Keratinocyte (primary cell): ENCODE measurements at regions not wholly inside any gene's neighbourhood (a gene's known extent, or its start where the extent isn't known, plus 50 kb on each side); places are given as distances from the start of the nearest gene placed in this dataset.

Source experiments
- DNase-seq: peaks from one replicate; pipeline ENCODE4 v3.0.0-alpha.2; 2011; ENCODE audit warnings: low read depth, missing footprints, low spot score
- FAIRE-seq: peaks from 2 replicates; lab custom pipeline; 2011; peaks lifted over from hg19 to GRCh38; lab: Jason Lieb, UNC
- H2AFZ ChIP-seq: 2 replicates; pipeline ENCODE4 v1.6.0; 2012; ENCODE audit warnings: low read length, control low read depth, inconsistent platforms; ENCODE audit not compliant: control insufficient read depth
- H3K27ac ChIP-seq: 2 replicates; pipeline ENCODE4 v1.5.1; 2011; ENCODE audit warnings: low read length; ENCODE audit not compliant: control insufficient read depth, insufficient read depth
- H3K27me3 ChIP-seq: 3 replicates; pipeline ENCODE4 v1.6.0; 2011; ENCODE audit warnings: low read length; ENCODE audit not compliant: control insufficient read depth, insufficient read depth; ENCODE audit errors: extremely low read depth
- H3K36me3 ChIP-seq, 2 experiments: 2 replicates in 1 of 2; 3 replicates in 1 of 2; pipeline ENCODE4 v1.5.1; 2011; ENCODE audit warnings: low read length in 2 of 2, mild to moderate bottlenecking in 1 of 2; ENCODE audit not compliant: control insufficient read depth in 2 of 2, insufficient read depth in 2 of 2; ENCODE audit errors: extremely low read depth in 1 of 2
- H3K4me1 ChIP-seq: 3 replicates; pipeline ENCODE4 v1.5.1; 2011; ENCODE audit warnings: low read length; ENCODE audit not compliant: control insufficient read depth, insufficient read depth; ENCODE audit errors: extremely low read depth
- H3K4me2 ChIP-seq: 3 replicates; pipeline ENCODE4 v1.6.0; 2011; ENCODE audit warnings: low read depth, low read length; ENCODE audit not compliant: control insufficient read depth, insufficient read depth; ENCODE audit errors: extremely low read depth
- H3K4me3 ChIP-seq, 3 experiments: fragments of 200-600 bp in 1 of 3; sonication (generic) in 1 of 3; 2 replicates in 2 of 3; 3 replicates in 1 of 3; pipeline ENCODE4 v1.5.1; 2011 to 2016; ENCODE audit warnings: low read length in 3 of 3, mild to moderate bottlenecking in 3 of 3, control low read depth in 2 of 3, inconsistent platforms in 1 of 3, low read depth in 1 of 3, mixed read lengths in 1 of 3, mixed run types in 1 of 3, moderate library complexity in 1 of 3; ENCODE audit not compliant: control insufficient read depth in 2 of 3, insufficient read depth in 2 of 3; ENCODE audit errors: extremely low read depth in 1 of 3
- H3K79me2 ChIP-seq: 2 replicates; pipeline ENCODE4 v1.6.0; 2012; ENCODE audit warnings: low read length; ENCODE audit not compliant: control insufficient read depth, insufficient read depth
- H3K9ac ChIP-seq: 3 replicates; pipeline ENCODE4 v1.6.0; 2011; ENCODE audit warnings: low read length; ENCODE audit not compliant: control insufficient read depth, insufficient read depth; ENCODE audit errors: extremely low read depth
- H3K9me1 ChIP-seq: 3 replicates; pipeline ENCODE4 v1.6.0; 2011; ENCODE audit warnings: low read length; ENCODE audit not compliant: control insufficient read depth, insufficient read depth; ENCODE audit errors: extremely low read depth
- H3K9me3 ChIP-seq: 2 replicates; pipeline ENCODE4 v1.5.1; 2012; ENCODE audit warnings: low read depth, low read length; ENCODE audit not compliant: control insufficient read depth
- H4K20me1 ChIP-seq: 3 replicates; pipeline ENCODE4 v1.6.0; 2011; ENCODE audit warnings: low read length; ENCODE audit not compliant: control insufficient read depth, insufficient read depth; ENCODE audit errors: extremely low read depth
- CTCF ChIP-seq, 3 experiments: IDR thresholded peaks in 1 of 3; conservative IDR thresholded peaks in 1 of 3; optimal IDR thresholded peaks in 1 of 3; 2 replicates in 2 of 3; 3 replicates in 1 of 3; pipeline versions ENCODE3 to v1.5.1; 2011; ENCODE audit warnings: low read length in 3 of 3, mild to moderate bottlenecking in 3 of 3, moderate library complexity in 2 of 3, control low read depth in 1 of 3, inconsistent platforms in 1 of 3; ENCODE audit not compliant: insufficient read depth in 2 of 3; ENCODE audit errors: extremely low read depth in 1 of 3
- EZH2 ChIP-seq: IDR thresholded peaks from one replicate; pipeline ENCODE4 v1.6.1; 2012; ENCODE audit warnings: inconsistent platforms, mild to moderate bottlenecking, low read length, moderate library complexity
- dilution Hi-C: fragments of 300-500 bp; cut with MboI; formaldehyde crosslinking; loops from one replicate; pipeline ENCODE4 v1.7.0; 2020; ENCODE audit warnings: low sequenced_read_pairs; ENCODE audit not compliant: extremely low pct_ligation_motif_present

- dilution Hi-C loops, result no loop called here
- Histone ChIP-seq H3K9me3 (no peaks in the 10 kb centered on the region), H3K9me1 (no peaks in the 10 kb centered on the region), H3K9ac (no peak overlapping the region), H3K4me2 (no peak overlapping the region), H2AFZ (no peak overlapping the region), H3K27ac (no peak overlapping the region), H4K20me1 (no peaks in the 10 kb centered on the region), H3K4me1 (no peaks in the 10 kb centered on the region), H3K27me3 (no peaks in the 10 kb centered on the region), H3K79me2 (no peaks in the 10 kb centered on the region), H3K4me3 (no peak overlapping the region), H3K36me3 (no peaks in the 10 kb centered on the region)
- DNase-seq (no peak), FAIRE-seq (no peak)
- TF ChIP-seq CTCF (optimal IDR thresholded peaks at IDR 0.05 in 1 of 3, IDR thresholded peaks at IDR 0.05 in 1 of 3, conservative IDR thresholded peaks at IDR 0.05 in 1 of 3; ENCODE audit: extremely low read depth in 1 of 3, insufficient read depth in 2 of 3, low read length in 3 of 3) (no peak), EZH2 (no peak)
Measured at GRCh38 chr4:137853424-137853823, 321.1 kb upstream of the PCDH18 start.

GRCh38 chr4:137852326-137852725 lies 320.0 kb upstream of the PCDH18 start:
- Histone ChIP-seq H3K27me3 (no peaks in the 10 kb centered on the region), H3K36me3 (no peaks in the 10 kb centered on the region), H2AFZ (no peak overlapping the region), H3K4me3 (no peak overlapping the region), H4K20me1 (no peaks in the 10 kb centered on the region), H3K4me2 (no peak overlapping the region), H3K9me3 (no peaks in the 10 kb centered on the region), H3K9ac (no peak overlapping the region), H3K4me1 (no peaks in the 10 kb centered on the region), H3K27ac (no peak overlapping the region), H3K9me1 (no peaks in the 10 kb centered on the region), H3K79me2 (no peaks in the 10 kb centered on the region)
- no peak for FAIRE-seq
- dilution Hi-C loops, result no loop called here
- no peak for TF ChIP-seq EZH2
- no peak for TF ChIP-seq CTCF (optimal IDR thresholded peaks at IDR 0.05 in 1 of 3, IDR thresholded peaks at IDR 0.05 in 1 of 3, conservative IDR thresholded peaks at IDR 0.05 in 1 of 3; ENCODE audit: extremely low read depth in 1 of 3, insufficient read depth in 2 of 3, low read length in 3 of 3)
- no peak for DNase-seq
